ENCODE measurements at regions not wholly inside any gene's neighbourhood (a gene's known extent, or its start where the extent isn't known, plus 50 kb on each side); places are given as distances from the start of the nearest gene placed in this dataset.

DNA sequence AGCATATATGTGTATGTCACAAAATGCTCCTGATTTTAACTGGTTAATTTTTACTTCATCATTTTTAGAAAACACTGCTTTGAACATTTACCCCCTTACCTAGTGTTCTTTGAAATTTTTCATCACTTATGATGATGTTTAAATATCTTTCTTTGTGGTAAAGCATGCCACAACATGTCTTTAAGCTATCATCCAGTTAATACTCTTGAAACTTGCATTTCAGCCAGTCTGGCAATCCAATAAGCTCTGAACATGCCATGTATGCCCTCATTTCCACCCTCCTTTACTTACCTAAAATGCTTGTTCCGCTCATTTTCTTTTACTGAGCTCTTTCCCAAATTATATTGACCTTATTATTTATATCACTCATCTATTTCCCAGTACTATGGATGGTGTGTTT lies 581.2 kb downstream of the RAPGEF2 start:
- H3K9me3 ChIP-seq, result no peaks in the 10 kb centered on the region
- H3K27ac ChIP-seq, result no peak overlapping the region
- no peaks in the 10 kb centered on the region for H3K4me1 ChIP-seq
- H3K36me3 ChIP-seq, result no peaks in the 10 kb centered on the region
- 88 to 97% methylated on average over 1 of the region's 1 CpG for WGBS, 2 donors
- TF ChIP-seq EP300 (IDR thresholded peaks at IDR 0.05), result no peak
- TF ChIP-seq, protein P1, sequence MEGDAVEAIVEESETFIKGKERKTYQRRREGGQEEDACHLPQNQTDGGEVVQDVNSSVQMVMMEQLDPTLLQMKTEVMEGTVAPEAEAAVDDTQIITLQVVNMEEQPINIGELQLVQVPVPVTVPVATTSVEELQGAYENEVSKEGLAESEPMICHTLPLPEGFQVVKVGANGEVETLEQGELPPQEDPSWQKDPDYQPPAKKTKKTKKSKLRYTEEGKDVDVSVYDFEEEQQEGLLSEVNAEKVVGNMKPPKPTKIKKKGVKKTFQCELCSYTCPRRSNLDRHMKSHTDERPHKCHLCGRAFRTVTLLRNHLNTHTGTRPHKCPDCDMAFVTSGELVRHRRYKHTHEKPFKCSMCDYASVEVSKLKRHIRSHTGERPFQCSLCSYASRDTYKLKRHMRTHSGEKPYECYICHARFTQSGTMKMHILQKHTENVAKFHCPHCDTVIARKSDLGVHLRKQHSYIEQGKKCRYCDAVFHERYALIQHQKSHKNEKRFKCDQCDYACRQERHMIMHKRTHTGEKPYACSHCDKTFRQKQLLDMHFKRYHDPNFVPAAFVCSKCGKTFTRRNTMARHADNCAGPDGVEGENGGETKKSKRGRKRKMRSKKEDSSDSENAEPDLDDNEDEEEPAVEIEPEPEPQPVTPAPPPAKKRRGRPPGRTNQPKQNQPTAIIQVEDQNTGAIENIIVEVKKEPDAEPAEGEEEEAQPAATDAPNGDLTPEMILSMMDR (IDR thresholded peaks at IDR 0.05), result no peak
- no peak for TF ChIP-seq POLR2A (IDR thresholded peaks at IDR 0.05)
- H3K27me3 ChIP-seq, result no peaks in the 10 kb centered on the region
- no peak overlapping the region for H3K4me3 ChIP-seq
- no peak for DNase-seq (ENCODE audit: low spot score in 2 of 2)

- H3K27ac ChIP-seq, result no peak overlapping the region
- DNase-seq (ENCODE audit: low spot score in 2 of 2), result no peak
- no peak overlapping the region for H3K4me3 ChIP-seq
- 20 to 24% methylated on average over 3 of the region's 3 CpGs for WGBS, 2 donors
- no peaks in the 10 kb centered on the region for H3K4me1 ChIP-seq
- peaks cover 0 to under 1% (median 0%) of the 10 kb centered on the region in 4 donors for H3K9me3 ChIP-seq
- TF ChIP-seq, protein P1 (IDR thresholded peaks at IDR 0.05), result no peak
- TF ChIP-seq EP300 (IDR thresholded peaks at IDR 0.05) (no peak), POLR2A (IDR thresholded peaks at IDR 0.05) (no peak)
- H3K27me3 ChIP-seq, result no peaks in the 10 kb centered on the region
- H3K36me3 ChIP-seq, result no peaks in the 10 kb centered on the region
Observed at GRCh38 chr4:159685340-159686092, 582.6 kb downstream of the RAPGEF2 start.

GRCh38 chr4:159689526-159689925 lies 586.6 kb downstream of the RAPGEF2 start:
- DNase-seq (ENCODE audit: low spot score in 2 of 2), result no peak
- Histone ChIP-seq H3K9me3 (peaks cover 0 to 20% (median 2%) of the 10 kb centered on the region in 4 donors), H3K4me1 (no peaks in the 10 kb centered on the region), H3K27me3 (no peaks in the 10 kb centered on the region), H3K4me3 (no peak overlapping the region), H3K36me3 (no peaks in the 10 kb centered on the region), H3K27ac (no peak overlapping the region)
- TF ChIP-seq EP300 (IDR thresholded peaks at IDR 0.05), result no peak
- no peak for TF ChIP-seq POLR2A (IDR thresholded peaks at IDR 0.05)
- TF ChIP-seq, protein P1 (IDR thresholded peaks at IDR 0.05), result no peak

DNA sequence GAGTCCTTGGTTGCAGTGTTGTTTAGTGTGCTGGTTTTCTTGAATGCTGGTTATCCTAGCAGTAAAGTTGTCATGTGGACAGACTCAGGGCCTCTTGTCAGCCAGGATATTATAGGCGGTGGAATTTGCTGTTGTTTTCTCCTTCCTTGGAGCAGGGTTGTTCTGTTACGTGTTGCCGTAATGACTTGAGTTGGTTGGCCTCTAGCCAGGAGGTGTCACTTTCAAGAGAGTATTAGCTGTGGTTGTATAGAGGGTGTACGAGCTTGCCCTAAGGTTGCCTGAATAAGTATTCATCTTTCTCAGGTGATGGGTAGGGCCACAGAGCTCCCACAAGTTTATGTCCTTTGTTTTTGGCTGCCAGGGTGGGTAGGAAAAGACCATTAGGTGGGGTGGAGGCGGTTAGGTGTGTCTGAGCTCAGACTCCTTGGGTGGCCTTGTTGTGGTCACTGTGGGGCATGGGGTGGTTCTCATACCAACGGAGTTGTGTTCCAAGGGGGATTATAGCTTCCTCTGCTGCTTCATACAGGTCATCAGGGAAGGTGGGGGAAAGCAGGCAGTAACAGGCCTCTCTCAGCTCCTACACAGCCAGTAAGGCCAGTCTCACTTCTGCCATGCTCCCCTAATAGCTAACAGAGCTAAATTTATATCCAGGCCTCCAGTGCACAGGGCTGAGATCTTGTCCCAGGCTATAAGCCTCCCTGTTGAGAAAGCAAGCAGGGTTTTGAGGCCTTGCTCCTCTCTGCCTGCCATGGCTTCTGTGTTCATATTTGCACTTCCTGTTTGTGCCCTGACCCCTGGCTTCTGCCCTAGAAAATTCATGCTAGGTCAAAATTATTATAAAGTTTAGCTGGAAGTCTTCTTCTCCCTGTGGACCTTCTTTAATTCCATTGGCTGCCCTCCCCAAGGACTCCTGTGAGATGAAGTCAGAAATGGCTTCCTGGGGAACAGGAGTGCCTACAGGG lies 594.7 kb downstream of the RAPGEF2 start:
- WGBS, 2 donors, result 77 to 80% methylated on average over 6 of the region's 6 CpGs
- no peak for DNase-seq (ENCODE audit: low spot score in 2 of 2)
- Histone ChIP-seq H3K27me3 (no peaks in the 10 kb centered on the region), H3K4me3 (no peak overlapping the region), H3K27ac (no peak overlapping the region), H3K4me1 (no peaks in the 10 kb centered on the region), H3K36me3 (no peaks in the 10 kb centered on the region), H3K9me3 (peaks cover 0 to 8% (median 0%) of the 10 kb centered on the region in 4 donors)
- TF ChIP-seq, protein P1 (IDR thresholded peaks at IDR 0.05), result no peak
- TF ChIP-seq EP300 (IDR thresholded peaks at IDR 0.05) (no peak), POLR2A (IDR thresholded peaks at IDR 0.05) (no peak)

- no peaks in the 10 kb centered on the region for H3K36me3 ChIP-seq
- 85 to 93% methylated on average over 3 of the region's 3 CpGs for WGBS, 2 donors
- no peaks in the 10 kb centered on the region for H3K27me3 ChIP-seq
- no peak for DNase-seq (ENCODE audit: low spot score in 2 of 2)
- no peak overlapping the region for H3K4me3 ChIP-seq
- H3K9me3 ChIP-seq, result peaks cover 0 to 8% (median 0%) of the 10 kb centered on the region in 4 donors
- no peak overlapping the region for H3K27ac ChIP-seq
- TF ChIP-seq POLR2A (IDR thresholded peaks at IDR 0.05) (no peak), EP300 (IDR thresholded peaks at IDR 0.05) (no peak)
- TF ChIP-seq, protein P1 (IDR thresholded peaks at IDR 0.05), result no peak
- H3K4me1 ChIP-seq, result no peaks in the 10 kb centered on the region
Observed at GRCh38 chr4:159698336-159698735, 595.5 kb downstream of the RAPGEF2 start.
